IMR-90 (cell line): ENCODE measurements at regions not wholly inside any gene's neighbourhood (a gene's known extent, or its start where the extent isn't known, plus 50 kb on each side); places are given as distances from the start of the nearest gene placed in this dataset.

ENCODE experiments used
- CTCF ChIP-seq: conservative IDR thresholded peaks from 2 replicates; pipeline ENCODE4 v1.5.1; 2012; ENCODE audit warnings: mild to moderate bottlenecking, low read depth, low read length, improper control_type of control experiment
- MAFK ChIP-seq: IDR thresholded peaks from 2 replicates; pipeline ENCODE4 v1.6.1; 2012; ENCODE audit warnings: low read depth, low read length, improper control_type of control experiment
- POLR2A ChIP-seq: IDR thresholded peaks from 2 replicates; pipeline ENCODE4 v1.6.1; 2012; ENCODE audit warnings: mild to moderate bottlenecking, low read depth, low read length
- RAD21 ChIP-seq: IDR thresholded peaks from 2 replicates; pipeline ENCODE4 v1.6.1; 2012; ENCODE audit warnings: low read length, improper control_type of control experiment

- TF ChIP-seq CTCF = no peak
- no peak for TF ChIP-seq POLR2A
- TF ChIP-seq MAFK = no peak
- TF ChIP-seq RAD21 = no peak
Measured at GRCh38 chr4:8689741-8690140, 97.2 kb downstream of the CPZ start.
